Esophagus muscularis mucosa (tissue), 4 donors: ENCODE measurements at regions not wholly inside any gene's neighbourhood (a gene's known extent, or its start where the extent isn't known, plus 50 kb on each side); places are given as distances from the start of the nearest gene placed in this dataset.

Source experiments
- CTCF ChIP-seq, 3 experiments: fragments of 200-600 bp in 2 of 3; fragments of 450-650 bp in 1 of 3; sonication (generic) in 2 of 3; IDR thresholded peaks; one replicate each; pipeline ENCODE4 v1.5.1; 2017 to 2019; ENCODE audit warnings: antibody characterized with exemption in 3 of 3, mild to moderate bottlenecking in 2 of 3, moderate library complexity in 1 of 3
- EP300 ChIP-seq: sonication (generic); formaldehyde crosslinking; IDR thresholded peaks from one replicate; pipeline ENCODE4 v1.6.1; 2017; ENCODE audit warnings: antibody characterized with exemption
- POLR2A ChIP-seq: fragments of 450-650 bp; IDR thresholded peaks from one replicate; pipeline ENCODE4 v1.6.1; 2017; ENCODE audit warnings: antibody characterized with exemption, moderate library complexity, mild to moderate bottlenecking, low read depth
- POLR2AphosphoS5 ChIP-seq, 2 donors: sonication (generic); formaldehyde crosslinking; IDR thresholded peaks; one replicate each; pipeline ENCODE4 v1.6.1; 2017; ENCODE audit warnings: antibody characterized with exemption in 2 of 2

- TF ChIP-seq CTCF (IDR thresholded peaks at IDR 0.05): no peak
- no peak for TF ChIP-seq POLR2AphosphoS5 (IDR thresholded peaks at IDR 0.05)
- no peak for TF ChIP-seq POLR2A
- TF ChIP-seq EP300: no peak
Observed at GRCh38 chr19:21604951-21605476, 99.6 kb downstream of the ZNF429 start.
